Myocyte (in vitro differentiated cells): ENCODE measurements at regions not wholly inside any gene's neighbourhood (a gene's known extent, or its start where the extent isn't known, plus 50 kb on each side); places are given as distances from the start of the nearest gene placed in this dataset.

Experiments
- DNase-seq: peaks from one replicate; pipeline ENCODE4 v3.0.0-alpha.2; 2012; ENCODE audit warnings: low read depth

DNA sequence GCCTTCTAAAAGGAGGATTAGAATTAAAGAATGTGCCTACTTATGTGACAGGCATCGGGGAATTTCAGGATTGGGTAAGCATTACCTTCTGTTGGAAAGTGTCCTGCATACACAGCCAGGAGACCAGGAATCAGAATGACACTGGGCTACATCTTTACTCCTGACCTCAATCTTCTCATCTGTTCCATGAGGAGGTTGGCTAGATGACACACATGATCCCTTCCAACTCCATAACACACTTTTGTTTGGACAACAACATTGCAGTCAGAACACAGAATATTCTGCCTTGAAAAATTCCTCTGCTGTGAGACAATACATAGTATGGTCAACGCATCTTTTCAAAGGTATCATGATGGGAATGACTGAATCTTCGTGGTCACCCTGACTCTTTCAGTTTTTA, 1281.2 kb upstream of the SORCS1 start:
- no peak for DNase-seq

DNA sequence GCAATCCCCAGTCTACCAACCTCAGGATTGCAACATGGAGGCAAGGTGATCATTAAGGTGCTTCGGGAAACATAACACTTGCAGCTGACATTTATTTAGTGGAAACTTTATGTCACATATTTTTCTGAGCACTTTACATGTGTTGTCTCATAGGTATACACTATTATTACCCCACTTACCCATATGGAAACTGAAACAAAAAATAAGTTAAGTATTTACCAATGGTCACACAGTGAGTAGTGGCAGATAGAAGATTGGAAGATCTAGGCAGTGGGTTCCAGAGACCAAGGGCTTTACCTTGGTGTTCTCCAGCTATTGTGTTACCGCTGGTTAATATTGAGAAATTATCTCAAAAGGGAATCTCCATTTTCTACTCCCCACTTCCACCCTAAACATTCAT, 1279.1 kb upstream of the SORCS1 start:
- DNase-seq: no peak

DNA sequence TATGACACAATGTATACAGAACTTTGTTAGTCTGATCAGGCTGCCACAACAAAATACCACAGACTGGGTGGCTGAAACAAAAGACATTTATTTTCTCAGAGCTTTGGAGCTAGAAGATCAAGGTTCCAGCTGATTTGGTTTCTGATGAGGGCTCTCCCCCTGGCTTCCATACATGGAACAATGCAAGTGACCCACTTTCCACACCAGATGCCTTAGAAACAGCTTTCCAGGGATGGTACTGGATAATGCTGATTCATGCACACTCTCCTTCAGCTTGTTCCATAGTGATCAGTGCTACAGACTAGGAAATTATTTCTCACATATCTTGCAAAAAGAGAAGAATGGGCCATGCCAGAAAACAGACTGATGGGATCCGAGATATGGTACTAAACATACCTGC, 1274.9 kb upstream of the SORCS1 start:
- DNase-seq: no peak

DNA sequence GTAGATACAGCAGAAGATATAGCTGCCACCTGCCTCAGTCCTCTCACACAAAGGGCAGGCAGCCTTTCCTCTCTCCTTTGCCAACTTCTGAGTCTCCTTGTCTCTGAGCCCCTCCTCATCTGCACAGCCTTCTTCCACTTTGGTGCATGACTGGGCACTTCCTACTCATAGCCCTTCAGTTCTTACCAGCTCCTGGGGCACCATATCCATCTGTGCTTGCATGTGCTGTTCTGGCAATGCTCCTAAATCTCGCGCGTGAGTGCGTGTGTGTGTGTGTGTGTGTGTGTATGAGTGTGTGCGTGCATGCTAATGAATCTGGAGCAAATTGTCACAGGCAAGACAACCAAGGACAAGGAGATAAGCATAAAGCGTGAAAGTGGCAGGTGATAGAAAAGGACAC, 1271.6 kb upstream of the SORCS1 start:
- no peak for DNase-seq

DNA sequence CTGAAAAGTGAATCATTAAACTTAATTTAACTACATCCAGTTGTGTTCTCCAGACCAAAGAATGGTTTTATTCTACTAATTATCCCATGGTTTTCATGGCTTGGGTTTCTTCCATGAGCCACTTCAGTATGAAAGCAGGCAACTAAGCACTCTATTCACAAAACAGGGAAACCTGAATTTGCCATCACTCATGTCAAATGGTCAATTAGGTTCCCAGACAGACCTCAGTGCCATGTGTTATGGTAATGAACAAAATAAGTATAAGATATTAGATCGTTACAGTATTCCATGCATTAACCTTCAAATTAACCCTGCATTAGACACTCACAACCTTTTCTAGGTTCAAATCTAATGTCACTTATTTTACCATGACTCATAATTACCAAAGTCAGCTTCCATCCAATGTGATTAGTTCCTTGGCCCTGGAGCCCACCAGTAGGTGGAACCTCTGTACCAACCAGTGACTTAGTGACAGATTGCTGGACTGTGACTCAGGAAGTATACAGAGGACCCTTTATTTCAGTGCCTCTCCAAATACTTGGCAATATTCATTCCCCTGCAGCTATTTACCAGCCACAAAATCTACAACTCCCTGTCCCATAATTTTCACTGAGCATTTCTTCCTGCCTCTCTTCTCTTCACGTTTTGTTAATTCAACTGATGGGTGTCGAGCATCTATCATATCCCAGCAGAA, 1270.2 kb upstream of the SORCS1 start:
- no peak for DNase-seq

DNA sequence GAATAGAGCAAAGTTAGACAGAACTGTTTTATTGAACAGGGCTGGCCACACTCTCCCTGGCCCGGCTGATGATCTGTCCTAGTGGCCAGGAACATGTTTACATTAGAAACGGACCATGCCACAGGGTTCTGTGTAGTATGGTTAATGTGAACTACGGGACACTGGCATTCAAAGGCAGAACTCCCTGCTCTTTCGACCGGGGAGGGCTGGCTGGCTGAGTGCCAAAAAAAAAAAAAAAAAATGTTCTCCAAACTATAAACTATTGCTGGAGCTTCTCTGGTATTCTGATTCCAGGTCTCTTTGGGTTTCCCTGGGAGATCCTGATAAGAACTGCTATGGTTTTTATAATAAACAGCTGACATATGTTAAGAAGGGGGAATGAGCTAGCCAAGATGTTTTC, 1262.6 kb upstream of the SORCS1 start:
- DNase-seq: no peak

DNA sequence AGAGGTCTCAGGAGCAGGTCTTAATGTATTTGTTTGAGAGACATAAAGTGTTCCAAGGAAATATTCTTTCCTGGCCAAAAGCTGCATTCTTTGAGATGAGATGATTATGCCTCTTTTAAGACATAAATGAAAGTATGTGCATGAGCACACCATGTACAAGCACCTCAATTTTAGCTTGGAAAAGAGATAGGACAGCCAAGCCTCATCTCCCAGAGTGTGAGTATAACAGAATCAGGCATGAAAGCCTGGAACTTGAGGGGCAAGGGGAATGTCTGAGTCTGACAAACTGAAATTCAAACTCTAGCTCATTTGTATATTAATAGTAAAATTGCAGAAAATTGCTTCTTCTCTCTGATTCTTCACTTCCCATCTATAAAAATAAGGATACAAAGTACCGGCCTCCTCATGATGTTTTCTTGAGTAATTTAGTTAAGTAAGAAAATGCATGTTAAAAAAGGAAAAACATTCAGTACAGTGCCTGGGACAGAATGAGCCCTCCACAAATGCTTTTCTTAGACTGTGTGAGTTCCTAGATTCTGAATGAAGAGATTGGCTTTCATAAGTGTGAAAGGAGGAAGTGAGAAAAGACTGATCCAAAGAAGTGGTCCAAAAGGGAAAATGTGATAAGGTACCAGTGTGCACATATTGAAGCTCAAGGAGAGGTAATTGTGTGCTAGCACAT, 1260.9 kb upstream of the SORCS1 start:
- DNase-seq: no peak

DNA sequence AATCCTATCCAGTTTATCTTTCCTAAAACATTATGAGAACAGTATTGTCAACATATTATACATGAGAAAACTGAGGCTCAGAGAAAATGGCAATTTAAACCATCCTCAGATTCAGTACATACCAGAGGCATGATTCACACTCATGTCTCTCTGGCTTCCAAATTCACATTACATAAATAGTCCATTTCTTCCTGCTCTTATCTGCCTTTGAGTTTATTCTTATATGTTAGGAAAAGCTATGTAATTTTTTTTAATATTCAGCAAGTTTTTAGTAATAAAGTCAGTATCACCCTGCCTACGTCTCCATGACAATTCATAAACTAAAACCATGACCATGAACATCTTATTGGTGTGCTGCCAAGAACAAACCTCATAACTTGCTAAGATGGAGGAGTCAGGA, 1260.2 kb upstream of the SORCS1 start:
- DNase-seq: no peak

DNA sequence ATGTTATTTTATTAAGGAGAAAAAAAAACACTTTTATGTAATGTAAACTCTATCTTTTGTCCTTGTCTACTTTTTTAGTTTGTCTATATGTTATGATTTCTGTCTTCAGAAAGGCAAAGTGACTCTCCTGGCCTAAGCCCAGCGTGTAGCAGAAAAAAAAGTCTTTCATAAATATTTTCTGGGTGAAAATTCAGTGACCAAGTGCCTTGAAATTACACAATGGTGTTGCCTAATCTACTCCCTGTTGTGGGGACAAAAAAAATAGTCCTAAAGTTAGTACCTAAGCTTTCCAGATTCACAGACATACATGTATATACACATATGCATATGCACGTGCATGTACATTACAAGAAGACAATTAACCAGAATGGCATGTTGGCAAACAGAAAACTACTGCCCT, 1257.8 kb upstream of the SORCS1 start:
- DNase-seq: no peak

DNA sequence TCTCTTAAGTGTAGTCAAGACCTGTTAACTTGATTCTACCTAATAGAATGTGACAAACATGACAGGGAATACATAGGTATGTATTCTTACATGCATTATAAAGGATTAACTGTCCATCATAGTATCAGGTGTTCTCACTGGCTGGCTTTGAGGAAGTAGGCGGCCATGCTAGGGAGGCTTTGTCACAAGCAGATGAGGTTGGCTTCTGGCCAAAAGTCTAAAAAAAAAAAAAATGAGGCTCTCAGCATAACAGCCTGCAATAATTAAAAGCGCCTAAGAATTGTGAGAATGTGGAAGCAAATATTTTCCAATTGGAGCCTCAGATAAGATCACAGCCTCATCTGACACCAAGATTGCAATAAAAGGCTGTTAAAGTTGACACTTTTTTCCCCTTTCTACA, 1256.8 kb upstream of the SORCS1 start:
- DNase-seq: no peak

DNA sequence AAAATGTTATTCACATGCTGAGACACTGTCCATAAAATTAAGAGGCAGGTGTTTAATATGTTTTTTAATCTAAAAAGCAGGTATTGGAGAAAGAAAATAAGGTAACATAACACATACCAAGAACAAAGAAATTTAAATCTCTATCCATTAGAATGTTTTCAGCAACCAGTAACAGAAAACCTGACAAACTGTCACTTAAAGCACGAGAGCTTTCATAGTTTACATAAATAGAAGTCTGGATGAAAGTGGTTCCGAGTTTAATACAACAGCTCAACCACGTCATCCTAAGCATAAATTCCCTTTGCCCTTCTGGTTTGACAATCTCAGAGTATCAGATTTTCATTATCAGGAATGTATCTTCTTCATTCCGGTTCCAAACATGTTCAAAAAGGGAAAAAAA, 1249.4 kb upstream of the SORCS1 start:
- no peak for DNase-seq

DNA sequence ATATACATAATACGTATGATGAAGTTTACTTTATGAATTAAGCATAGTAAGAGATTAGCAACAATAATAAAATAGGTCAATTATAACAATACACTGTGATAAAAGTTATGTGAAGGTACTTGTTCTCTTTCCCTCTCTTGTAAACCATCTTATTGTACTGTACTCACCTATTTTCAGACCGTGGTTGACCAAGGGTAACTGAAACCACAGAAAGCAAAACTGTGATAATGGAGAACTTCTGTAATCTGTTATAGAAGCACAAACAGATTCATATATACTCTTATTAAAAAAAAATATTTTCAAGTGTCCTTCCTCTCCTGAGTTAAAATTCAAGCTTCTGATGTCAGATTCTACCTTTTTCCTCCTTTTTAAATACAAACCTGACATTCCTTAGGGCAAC, 1247.8 kb upstream of the SORCS1 start:
- DNase-seq: no peak

DNA sequence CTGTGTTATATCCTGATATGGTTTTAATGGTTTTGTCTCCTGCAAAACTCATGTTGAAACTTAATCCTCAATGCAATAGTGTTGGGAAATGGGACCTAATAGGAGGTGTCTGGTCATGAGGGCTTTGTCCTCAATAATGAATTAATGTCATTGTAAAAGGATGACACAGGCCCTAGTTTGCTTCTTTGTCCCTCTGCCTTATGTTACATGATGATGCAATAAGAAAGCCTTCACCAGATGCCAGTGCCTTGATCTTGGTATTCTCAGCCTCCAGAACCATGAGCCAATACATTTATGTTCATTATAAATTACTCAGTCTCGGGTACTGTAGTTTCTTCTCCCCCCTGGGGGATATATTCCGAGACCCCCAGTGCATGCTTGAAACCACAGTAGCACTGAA, 1247.4 kb upstream of the SORCS1 start:
- DNase-seq: no peak

DNA sequence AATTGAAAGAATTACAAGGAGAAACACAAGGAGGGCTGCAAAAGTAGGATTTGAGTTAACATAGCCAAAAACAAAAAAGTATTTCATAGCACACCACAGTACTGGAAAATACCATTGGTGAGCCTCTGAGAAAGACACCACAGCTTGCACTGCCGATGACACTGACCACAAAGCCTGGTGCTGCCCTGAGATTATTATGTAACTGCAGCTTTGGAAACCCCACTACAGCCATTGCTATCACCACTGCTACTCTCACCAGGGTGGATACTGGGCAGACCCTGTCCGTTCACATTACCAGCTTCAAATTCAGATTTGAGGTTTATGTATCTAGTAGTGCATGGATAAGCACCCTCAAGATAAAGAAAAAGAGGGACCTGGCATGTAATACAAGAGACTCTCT, 1246.7 kb upstream of the SORCS1 start:
- no peak for DNase-seq

DNA sequence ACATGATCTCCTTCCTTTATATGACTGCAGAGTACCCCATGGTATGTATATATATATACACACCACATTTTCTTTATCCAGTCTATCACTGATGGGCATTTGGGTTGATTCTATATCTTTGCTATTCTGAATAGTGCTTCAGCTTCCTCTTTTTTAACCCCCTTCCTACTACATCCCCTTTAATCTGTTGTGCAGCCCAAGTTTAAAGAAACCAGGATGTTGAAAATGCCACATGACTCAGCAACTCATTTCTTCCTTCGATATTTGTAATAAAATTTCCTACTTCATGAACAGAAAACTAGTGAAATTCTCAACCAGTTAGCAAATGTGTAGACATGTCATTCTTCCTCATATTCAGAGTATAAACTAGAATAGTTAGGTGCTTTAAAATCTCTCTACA, 1245.7 kb upstream of the SORCS1 start:
- no peak for DNase-seq

DNA sequence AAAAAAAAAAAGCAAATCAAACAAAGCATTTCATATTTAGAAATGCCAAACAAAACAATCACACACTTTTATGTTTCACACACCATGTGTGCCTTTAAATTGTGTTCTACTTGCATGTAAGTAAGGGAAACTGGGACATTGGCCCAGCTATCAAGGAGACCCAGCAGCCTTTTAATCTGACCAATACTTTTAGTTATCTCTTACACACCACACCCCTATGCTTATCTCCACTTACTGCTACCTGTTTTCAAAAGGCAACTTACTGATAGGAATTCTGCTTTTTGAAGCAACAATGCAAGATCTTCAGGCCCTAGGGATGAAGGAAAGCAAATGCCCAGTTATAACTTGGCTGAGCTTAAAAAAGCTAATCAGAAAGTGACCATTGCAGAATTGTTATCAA, 1244.8 kb upstream of the SORCS1 start:
- DNase-seq: no peak

DNA sequence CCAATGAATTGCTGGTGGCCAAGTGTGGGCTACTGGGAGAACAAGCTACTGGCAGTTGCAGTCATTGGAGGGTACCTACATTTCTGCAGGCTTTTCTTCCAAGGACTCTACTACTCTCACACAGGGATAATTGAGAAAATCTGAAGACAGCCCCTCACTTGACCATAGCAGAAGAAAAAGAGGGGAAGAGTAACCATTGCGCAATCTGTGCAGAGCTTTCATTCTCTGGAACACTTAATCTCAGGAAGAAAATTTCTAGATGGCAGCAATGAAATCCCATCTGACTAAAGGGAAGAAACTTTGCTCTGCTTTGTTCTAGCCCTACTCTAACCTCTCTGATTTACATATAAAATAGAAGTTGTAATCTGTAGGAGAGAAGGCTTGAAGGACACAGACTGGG, 1239.6 kb upstream of the SORCS1 start:
- DNase-seq: no peak

DNA sequence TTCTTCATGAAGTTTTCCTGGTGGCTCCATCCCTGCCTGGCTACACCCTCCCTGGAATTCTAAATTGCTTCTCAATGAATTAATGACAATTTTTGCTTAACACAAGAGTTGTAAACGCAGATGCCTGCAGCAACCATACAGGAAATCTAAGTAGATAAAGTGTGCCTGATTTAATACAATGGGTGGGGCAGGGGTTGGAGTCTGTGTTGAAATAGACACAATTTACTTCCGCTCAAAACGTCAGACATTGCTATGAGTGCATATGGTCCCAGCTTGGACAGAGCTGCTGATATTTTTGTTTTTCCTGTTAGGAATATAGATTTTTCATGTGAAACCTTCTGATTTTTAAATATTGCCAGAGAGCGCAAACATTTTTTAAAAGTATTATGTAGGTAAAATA, 1235.0 kb upstream of the SORCS1 start:
- DNase-seq: no peak

DNA sequence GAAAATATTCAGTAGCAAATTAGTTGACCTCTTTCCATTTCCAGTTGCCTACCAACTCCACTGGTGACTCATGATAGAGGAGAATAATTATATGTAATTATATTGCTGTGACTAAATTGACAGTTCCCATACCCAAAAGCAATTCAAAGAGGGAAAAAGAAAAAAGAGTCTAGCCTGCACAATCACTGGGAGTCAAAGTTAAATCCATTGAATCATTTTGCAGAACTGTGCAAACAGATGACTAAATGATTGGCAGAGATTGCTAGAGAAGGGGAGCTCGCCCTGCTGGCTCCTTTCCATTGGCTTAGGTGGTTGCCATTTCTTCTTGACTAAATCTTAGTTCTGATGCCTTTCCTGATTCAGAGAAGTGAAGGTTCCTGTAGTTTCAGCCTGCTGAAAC, 1228.6 kb upstream of the SORCS1 start:
- no peak for DNase-seq

DNA sequence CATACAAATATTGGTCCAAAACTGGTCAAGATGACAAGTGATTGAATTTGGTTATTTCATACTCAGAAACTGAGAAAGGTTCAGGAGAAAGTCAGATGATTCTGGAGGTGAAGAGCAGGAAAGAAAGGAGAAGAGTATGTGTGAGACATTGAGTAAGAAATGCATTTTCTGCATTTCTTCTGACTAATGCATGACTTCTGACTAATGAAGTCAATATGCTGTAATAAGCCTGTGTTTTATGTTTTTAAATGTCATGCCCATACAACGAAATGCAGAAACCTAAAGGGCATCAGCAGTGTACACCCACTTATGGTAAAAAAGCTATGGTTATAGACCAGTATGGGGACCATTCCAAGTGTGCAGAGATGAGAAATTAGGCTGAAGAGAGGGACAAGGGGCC, 1227.8 kb upstream of the SORCS1 start:
- no peak for DNase-seq

DNA sequence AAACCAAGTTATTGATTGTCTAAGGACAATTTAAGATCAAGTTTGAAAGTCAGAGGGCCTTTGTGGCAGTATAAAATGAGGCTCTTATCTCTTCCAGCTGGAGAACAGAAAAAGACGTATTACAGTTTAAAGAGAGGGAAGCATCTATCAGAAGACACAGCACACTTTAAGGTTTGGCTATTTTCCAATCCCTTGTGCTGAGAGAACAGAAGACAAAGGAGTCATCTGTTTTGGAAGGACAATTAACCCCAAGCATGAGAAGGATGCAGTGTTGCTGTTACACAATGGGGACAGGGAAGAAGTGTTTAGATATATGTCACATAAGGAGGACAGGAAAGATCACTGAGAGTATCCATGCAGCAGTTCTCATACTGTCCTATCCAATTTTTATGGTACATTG, 1224.2 kb upstream of the SORCS1 start:
- no peak for DNase-seq

DNA sequence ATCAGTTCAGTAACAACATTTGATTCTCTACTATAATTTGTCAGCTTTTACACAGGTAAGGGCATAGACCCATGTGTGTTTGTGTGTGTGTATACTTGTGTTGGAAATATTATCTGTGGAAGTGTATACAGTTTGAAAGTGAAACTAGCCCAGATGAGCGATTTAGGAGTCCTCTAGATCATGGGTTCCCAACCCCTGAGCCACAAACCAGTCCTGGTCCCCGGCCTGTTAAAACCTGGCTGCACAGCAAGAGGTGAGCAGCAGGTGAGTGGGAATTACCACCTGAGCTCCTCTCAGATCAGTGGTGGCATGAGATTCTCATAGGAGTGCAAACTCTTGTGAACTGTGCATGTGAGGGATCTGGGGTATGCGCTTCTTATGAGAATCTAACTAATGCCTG, 1221.5 kb upstream of the SORCS1 start:
- DNase-seq: no peak

DNA sequence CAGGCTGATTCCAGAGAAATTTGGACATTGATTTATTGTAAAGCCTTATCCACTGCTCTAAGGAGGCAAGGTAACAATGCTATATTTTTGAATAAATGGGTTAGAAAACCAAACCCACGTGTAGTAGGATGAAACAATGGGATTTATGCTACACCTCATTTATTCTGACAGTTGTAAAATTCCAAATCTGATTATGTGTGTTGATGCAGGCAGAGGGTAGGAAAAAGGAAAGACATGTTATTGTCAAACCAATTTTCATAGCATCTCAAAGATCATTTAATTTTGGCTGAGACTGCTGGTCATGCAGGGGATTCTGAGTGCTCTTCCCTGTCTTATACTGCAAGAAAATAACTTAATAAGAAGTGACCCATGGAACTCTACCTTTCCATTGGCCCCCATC, 1219.9 kb upstream of the SORCS1 start:
- no peak for DNase-seq

DNA sequence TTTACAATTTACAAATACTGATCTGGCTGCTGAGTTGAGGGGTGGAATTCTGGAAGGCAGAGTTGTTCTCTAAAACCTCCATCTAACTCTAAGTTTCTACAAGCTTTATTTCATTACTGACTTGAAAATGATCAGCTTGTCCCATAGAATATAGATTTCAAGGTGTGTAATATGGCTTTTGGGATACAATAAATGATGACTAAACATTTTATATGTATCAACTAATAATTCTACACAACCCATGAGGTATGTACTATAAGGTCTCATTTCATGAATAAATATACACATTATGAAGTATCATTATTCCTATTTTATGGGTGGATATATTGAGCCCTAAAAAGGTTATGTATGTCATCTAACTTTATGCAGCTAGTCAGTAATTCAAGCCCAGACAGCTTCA, 1214.3 kb upstream of the SORCS1 start:
- DNase-seq: no peak
